Prostate gland (tissue), 2 donors: ENCODE measurements at regions not wholly inside any gene's neighbourhood (a gene's known extent, or its start where the extent isn't known, plus 50 kb on each side); places are given as distances from the start of the nearest gene placed in this dataset.

ENCODE experiments used
- DNase-seq: peaks from one replicate; pipeline ENCODE4 v3.0.0-alpha.2; 2019; ENCODE audit warnings: low spot score
- H3K27ac ChIP-seq, 2 donors: fragments of 200-600 bp; sonication (generic); 2 replicates each; pipeline ENCODE4 v1.5.1; 2017 to 2019
- H3K27me3 ChIP-seq: fragments of 200-600 bp; sonication (generic); replicated peaks from 2 replicates; pipeline ENCODE4 v1.5.1; 2019; ENCODE audit not compliant: insufficient read depth
- H3K36me3 ChIP-seq, 2 donors: fragments of 200-600 bp; sonication (generic); 1 replicate in 1 of 2; 2 replicates in 1 of 2; pipeline versions ENCODE4 v1.5.1 to v1.8.1; 2017 to 2019
- H3K4me1 ChIP-seq: fragments of 200-600 bp; sonication (generic); replicated peaks from 2 replicates; pipeline ENCODE4 v1.5.1; 2019
- H3K4me3 ChIP-seq, 2 donors: fragments of 200-600 bp; sonication (generic); 2 replicates each; pipeline ENCODE4 v1.5.1; 2017 to 2019
- H3K9me3 ChIP-seq: fragments of 200-600 bp; sonication (generic); 2 replicates; pipeline ENCODE4 v1.5.1; 2017
- POLR2A ChIP-seq: fragments of 450-650 bp; IDR thresholded peaks from one replicate; pipeline ENCODE4 v1.6.1; 2016; ENCODE audit warnings: antibody characterized with exemption, mild to moderate bottlenecking
- POLR2AphosphoS5 ChIP-seq: sonication (generic); formaldehyde crosslinking; IDR thresholded peaks from one replicate; pipeline ENCODE4 v1.6.1; 2017; ENCODE audit warnings: antibody characterized with exemption
- WGBS: methylation state at CpG from one replicate; pipeline ENCODE4 v1.1.5; 2018; 5-methylcytosine and 5-hydroxymethylcytosine counted together
- intact Hi-C: fragments of 100-400 bp; cut with DNase I; formaldehyde crosslinking; loops from one replicate; pipeline ENCODE4 v1.14.2; 2022
- TF ChIP-seq, protein P1 (sequence below), 4 experiments: fragments of 200-600 bp in 2 of 4; fragments of 450-650 bp in 2 of 4; sonication (generic) in 2 of 4; IDR thresholded peaks; 1 replicate in 3 of 4; 2 replicates in 1 of 4; pipeline ENCODE4 v1.5.1; 2016 to 2019; ENCODE audit warnings: antibody characterized with exemption in 4 of 4, mild to moderate bottlenecking in 2 of 4, moderate library complexity in 2 of 4

GRCh38 chr4:161005746-161006145 is 1158.1 kb downstream of the FSTL5 start:
- DNase-seq, result no peak
- intact Hi-C loops, result no loop called here

GRCh38 chr4:161008527-161008926 is 1155.3 kb downstream of the FSTL5 start:
- Histone ChIP-seq H3K9me3 (no peaks in the 10 kb centered on the region), H3K27me3 (no peaks in the 10 kb centered on the region), H3K36me3 (no peaks in the 10 kb centered on the region), H3K27ac (no peak overlapping the region), H3K4me3 (no peak overlapping the region), H3K4me1 (no peaks in the 10 kb centered on the region)
- no peak for DNase-seq
- TF ChIP-seq POLR2AphosphoS5, result no peak
- TF ChIP-seq, protein P1, sequence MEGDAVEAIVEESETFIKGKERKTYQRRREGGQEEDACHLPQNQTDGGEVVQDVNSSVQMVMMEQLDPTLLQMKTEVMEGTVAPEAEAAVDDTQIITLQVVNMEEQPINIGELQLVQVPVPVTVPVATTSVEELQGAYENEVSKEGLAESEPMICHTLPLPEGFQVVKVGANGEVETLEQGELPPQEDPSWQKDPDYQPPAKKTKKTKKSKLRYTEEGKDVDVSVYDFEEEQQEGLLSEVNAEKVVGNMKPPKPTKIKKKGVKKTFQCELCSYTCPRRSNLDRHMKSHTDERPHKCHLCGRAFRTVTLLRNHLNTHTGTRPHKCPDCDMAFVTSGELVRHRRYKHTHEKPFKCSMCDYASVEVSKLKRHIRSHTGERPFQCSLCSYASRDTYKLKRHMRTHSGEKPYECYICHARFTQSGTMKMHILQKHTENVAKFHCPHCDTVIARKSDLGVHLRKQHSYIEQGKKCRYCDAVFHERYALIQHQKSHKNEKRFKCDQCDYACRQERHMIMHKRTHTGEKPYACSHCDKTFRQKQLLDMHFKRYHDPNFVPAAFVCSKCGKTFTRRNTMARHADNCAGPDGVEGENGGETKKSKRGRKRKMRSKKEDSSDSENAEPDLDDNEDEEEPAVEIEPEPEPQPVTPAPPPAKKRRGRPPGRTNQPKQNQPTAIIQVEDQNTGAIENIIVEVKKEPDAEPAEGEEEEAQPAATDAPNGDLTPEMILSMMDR (IDR thresholded peaks at IDR 0.05), result no peak
- no peak for TF ChIP-seq POLR2A
- WGBS, result 30% methylated on average over 2 of the region's 2 CpGs
- intact Hi-C loops, result no loop called here

More at GRCh38 chr4:161005746-161006145, 1158.1 kb downstream of the FSTL5 start:
- no peaks in the 10 kb centered on the region for H3K27me3 ChIP-seq
- no peak overlapping the region for H3K27ac ChIP-seq
- TF ChIP-seq, protein P1 (IDR thresholded peaks at IDR 0.05), result no peak
- TF ChIP-seq POLR2A (no peak), POLR2AphosphoS5 (no peak)
- WGBS, result 28% methylated on average over 2 of the region's 2 CpGs
- no peaks in the 10 kb centered on the region for H3K4me1 ChIP-seq
- H3K36me3 ChIP-seq, result no peaks in the 10 kb centered on the region
- H3K4me3 ChIP-seq, result no peak overlapping the region
- no peaks in the 10 kb centered on the region for H3K9me3 ChIP-seq

- Histone ChIP-seq H3K27ac (no peak overlapping the region), H3K36me3 (no peaks in the 10 kb centered on the region), H3K27me3 (no peaks in the 10 kb centered on the region), H3K9me3 (no peaks in the 10 kb centered on the region), H3K4me3 (no peak overlapping the region), H3K4me1 (no peaks in the 10 kb centered on the region)
- intact Hi-C loops, result no loop called here
- DNase-seq, result no peak
- WGBS, result 96% methylated on average over 2 of the region's 2 CpGs
- TF ChIP-seq, protein P1 (IDR thresholded peaks at IDR 0.05), result no peak
- TF ChIP-seq POLR2A (no peak), POLR2AphosphoS5 (no peak)
Measured at GRCh38 chr4:161010227-161010626, 1153.6 kb downstream of the FSTL5 start.
